ENCODE measurements at regions not wholly inside any gene's neighbourhood (a gene's known extent, or its start where the extent isn't known, plus 50 kb on each side); places are given as distances from the start of the nearest gene placed in this dataset.

DNA sequence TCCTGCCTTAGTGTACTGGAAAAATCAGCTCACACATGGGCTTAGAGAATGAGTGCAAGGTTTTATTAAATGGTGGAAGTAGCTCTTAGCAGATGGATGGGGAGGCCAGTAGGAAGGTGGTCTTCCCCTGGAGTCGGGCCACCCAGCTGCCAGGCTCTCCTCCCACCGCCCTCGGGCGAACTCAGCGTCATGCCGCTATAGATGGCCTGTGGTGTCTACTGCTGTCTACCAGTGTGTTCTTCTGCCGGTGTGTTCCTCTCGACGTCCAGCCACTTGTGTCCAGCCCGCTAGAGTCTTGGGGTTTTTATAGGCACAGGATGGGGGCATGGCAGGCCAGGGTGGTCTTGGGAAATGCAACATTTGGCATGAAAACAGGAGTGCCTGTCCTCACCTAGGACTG, 198.7 kb upstream of the NDST3 start:
- TF ChIP-seq, protein P1, sequence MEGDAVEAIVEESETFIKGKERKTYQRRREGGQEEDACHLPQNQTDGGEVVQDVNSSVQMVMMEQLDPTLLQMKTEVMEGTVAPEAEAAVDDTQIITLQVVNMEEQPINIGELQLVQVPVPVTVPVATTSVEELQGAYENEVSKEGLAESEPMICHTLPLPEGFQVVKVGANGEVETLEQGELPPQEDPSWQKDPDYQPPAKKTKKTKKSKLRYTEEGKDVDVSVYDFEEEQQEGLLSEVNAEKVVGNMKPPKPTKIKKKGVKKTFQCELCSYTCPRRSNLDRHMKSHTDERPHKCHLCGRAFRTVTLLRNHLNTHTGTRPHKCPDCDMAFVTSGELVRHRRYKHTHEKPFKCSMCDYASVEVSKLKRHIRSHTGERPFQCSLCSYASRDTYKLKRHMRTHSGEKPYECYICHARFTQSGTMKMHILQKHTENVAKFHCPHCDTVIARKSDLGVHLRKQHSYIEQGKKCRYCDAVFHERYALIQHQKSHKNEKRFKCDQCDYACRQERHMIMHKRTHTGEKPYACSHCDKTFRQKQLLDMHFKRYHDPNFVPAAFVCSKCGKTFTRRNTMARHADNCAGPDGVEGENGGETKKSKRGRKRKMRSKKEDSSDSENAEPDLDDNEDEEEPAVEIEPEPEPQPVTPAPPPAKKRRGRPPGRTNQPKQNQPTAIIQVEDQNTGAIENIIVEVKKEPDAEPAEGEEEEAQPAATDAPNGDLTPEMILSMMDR (IDR thresholded peaks at IDR 0.05; ENCODE audit: low read depth, low read length, missing control alignments), result no peak
- H3K4me3 ChIP-seq (replicated peaks; ENCODE audit: low read depth, low read length), result no peak overlapping the region
- DNase-seq (ENCODE audit: extremely low read depth, low read depth), result no peak

DNA sequence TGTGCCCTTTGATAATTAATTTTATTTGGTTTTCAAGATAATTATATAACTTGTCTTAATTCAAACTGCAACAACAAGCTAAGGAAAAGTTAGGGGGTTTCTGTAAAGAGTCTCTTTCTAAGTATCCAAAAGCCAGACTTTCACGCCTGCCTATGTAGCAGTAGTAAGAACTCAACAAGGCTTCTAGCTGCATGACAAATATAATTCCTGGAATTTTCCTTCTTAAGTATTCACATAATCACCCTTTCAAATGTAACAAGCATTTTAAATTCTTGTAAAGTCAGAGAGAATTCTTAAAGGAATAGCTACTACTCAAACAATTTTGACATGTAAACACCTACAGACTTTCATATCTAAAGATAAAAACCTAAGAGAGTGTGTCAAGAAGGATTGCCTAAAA, 189.7 kb upstream of the NDST3 start:
- DNase-seq (ENCODE audit: extremely low read depth, low read depth), result no peak
- H3K4me3 ChIP-seq (replicated peaks; ENCODE audit: low read depth, low read length), result no peak overlapping the region
- TF ChIP-seq, protein P1 (IDR thresholded peaks at IDR 0.05; ENCODE audit: low read depth, low read length, missing control alignments), result no peak

DNA sequence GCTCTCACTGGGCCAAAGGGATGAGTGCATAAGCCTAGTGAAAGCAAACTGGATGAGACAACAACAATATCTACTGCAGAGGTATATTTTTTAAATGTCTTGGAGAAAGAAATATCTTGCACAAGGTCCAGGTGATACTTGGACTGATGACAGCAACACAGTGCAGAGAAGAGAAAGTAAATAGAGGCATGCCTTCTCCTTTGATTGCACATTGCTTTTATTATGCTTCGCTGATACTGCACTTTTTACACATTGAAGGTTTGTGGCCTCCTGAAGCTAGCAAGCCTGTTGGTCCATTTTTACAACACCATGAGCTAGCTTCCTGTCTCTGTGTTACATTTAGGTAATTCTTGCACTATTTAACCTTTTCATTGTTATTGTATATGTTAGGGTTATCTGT, 189.0 kb upstream of the NDST3 start:
- DNase-seq (ENCODE audit: extremely low read depth, low read depth), result no peak
- H3K4me3 ChIP-seq (replicated peaks; ENCODE audit: low read depth, low read length), result no peak overlapping the region
- TF ChIP-seq, protein P1 (IDR thresholded peaks at IDR 0.05; ENCODE audit: low read depth, low read length, missing control alignments), result no peak

DNA sequence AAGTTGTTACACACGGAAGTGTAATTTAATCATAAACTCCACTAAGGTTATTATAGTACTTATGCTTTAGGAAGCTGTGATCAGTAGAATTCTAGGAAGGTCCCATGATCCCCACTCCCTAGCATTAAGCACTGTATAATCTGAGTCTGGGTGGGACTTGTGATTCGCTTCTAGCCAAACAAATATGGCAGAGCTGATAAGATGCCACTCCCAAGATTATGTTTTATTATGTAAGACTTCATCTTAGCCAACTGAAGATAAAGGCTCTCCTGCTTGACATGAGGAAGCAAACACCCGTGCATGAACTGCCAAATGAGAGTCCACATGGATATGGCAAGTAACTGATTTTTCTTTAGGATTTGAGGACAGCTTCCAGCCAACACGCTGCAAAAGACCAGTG, 186.4 kb upstream of the NDST3 start:
- no peak for DNase-seq (ENCODE audit: extremely low read depth, low read depth)
- no peak overlapping the region for H3K4me3 ChIP-seq (replicated peaks; ENCODE audit: low read depth, low read length)
- TF ChIP-seq, protein P1 (IDR thresholded peaks at IDR 0.05; ENCODE audit: low read depth, low read length, missing control alignments), result no peak

DNA sequence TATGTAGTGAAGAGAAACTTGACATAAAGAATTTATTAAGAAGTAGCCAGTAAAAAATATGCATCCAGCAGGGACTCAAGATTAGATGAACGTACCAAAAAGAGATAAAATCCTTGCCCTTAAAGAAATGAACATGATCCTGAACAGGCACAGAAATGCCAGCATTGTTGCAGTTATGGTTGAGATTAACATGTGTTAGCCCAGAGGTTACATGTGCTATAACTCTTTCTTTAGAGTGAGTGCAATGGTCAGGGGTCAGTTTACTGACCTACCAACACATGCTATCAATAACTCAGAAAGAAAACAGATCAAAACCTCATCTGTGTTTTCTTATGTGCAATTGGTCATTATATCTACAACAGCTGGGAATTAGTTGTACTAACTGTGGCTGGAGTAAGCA, 166.1 kb upstream of the NDST3 start:
- TF ChIP-seq, protein P1 (IDR thresholded peaks at IDR 0.05; ENCODE audit: low read depth, low read length, missing control alignments), result no peak
- no peak overlapping the region for H3K4me3 ChIP-seq (replicated peaks; ENCODE audit: low read depth, low read length)
- no peak for DNase-seq (ENCODE audit: extremely low read depth, low read depth)

DNA sequence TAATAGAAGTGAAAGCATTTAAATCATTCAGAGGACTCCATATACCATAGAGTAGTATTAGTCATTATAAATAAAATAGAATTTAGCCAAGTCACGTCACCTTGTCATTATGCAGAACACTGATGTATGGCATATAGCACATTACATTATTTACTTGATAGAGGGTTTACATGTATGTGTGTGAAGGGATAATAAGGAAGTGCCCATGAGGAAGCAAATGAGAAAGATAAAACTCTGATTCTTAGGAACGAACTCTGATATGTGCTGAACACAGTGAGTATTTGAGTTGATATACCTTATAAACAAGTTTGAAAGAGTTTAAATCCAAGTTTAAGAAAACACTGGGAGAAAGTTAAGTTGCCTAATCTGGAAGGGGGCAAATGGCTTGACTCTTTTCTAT, 160.5 kb upstream of the NDST3 start:
- TF ChIP-seq, protein P1 (IDR thresholded peaks at IDR 0.05; ENCODE audit: low read depth, low read length, missing control alignments), result no peak
- H3K4me3 ChIP-seq (replicated peaks; ENCODE audit: low read depth, low read length), result no peak overlapping the region
- DNase-seq (ENCODE audit: extremely low read depth, low read depth), result no peak

DNA sequence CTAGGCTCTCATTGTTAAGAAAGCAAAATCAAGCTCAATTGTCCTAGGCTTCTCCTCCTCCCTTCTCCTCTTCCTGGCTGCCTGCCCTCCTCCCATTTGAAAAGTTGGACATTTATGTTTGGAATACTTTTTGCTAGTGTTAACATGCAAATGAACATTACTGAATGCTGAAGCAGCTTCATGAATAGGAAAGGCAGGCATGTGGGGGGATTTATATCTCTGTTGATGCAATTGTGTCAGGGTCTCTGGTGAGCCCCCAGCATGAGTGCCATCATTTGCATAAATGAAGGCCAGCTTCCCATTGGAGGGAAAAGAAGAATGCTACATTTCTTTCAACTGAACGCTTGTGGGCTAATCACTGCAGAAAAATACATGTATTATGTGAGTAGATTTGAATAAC, 160.1 kb upstream of the NDST3 start:
- no peak for DNase-seq (ENCODE audit: extremely low read depth, low read depth)
- TF ChIP-seq, protein P1 (IDR thresholded peaks at IDR 0.05; ENCODE audit: low read depth, low read length, missing control alignments), result no peak
- no peak overlapping the region for H3K4me3 ChIP-seq (replicated peaks; ENCODE audit: low read depth, low read length)

All from HFF-Myc (cell line).